HUES6 (cell line): ENCODE measurements at regions not wholly inside any gene's neighbourhood (a gene's known extent, or its start where the extent isn't known, plus 50 kb on each side); places are given as distances from the start of the nearest gene placed in this dataset.

Experiments
- H3K27ac ChIP-seq: 2 replicates; pipeline ENCODE4 v1.7.0; 2013; ENCODE audit warnings: low read depth, mild to moderate bottlenecking, low read length, inconsistent platforms
- H3K27me3 ChIP-seq: 2 replicates; pipeline ENCODE4 v1.6.1; 2013; ENCODE audit warnings: low read length; ENCODE audit not compliant: control insufficient read depth, insufficient read depth
- H3K36me3 ChIP-seq: 2 replicates; pipeline ENCODE4 v1.6.1; 2013; ENCODE audit warnings: low read length; ENCODE audit not compliant: control insufficient read depth, insufficient read depth
- H3K4me1 ChIP-seq: 2 replicates; pipeline ENCODE4 v1.6.1; 2013; ENCODE audit warnings: low read length; ENCODE audit not compliant: control insufficient read depth, insufficient read depth
- H3K4me3 ChIP-seq: 2 replicates; pipeline ENCODE4 v1.5.1; 2013; ENCODE audit warnings: low read depth, low read length
- H3K9ac ChIP-seq: one replicate; pipeline ENCODE4 v1.6.1; 2013; ENCODE audit warnings: mild to moderate bottlenecking, low read length
- H3K9me3 ChIP-seq: 2 replicates; pipeline ENCODE4 v1.6.1; 2013; ENCODE audit warnings: low read depth, low read length; ENCODE audit not compliant: control insufficient read depth, insufficient read depth

DNA sequence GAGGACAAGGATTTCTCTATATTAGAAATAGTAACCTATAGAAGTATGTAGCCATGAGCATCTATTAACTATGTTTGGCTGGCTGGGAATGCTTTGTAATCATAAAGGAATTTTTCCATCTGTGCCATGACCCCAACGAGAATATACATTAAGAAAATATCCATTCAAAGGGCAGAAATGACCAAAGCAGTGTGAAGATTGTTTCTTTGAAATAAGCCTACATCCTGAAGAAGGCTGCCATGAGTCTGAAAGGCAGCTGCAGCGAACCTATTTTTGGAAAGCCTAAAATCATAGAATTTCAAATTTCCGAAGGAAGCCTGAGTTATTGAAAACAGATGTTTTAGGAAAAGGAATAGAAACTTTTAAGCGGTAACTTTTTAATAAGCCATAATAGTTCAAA is 244.2 kb upstream of the FOXK1 start:
- Histone ChIP-seq H3K36me3 (no peaks in the 10 kb centered on the region), H3K4me3 (no peak overlapping the region), H3K9me3 (peaks cover 5% of the 10 kb centered on the region; the same call in 1 of the 2 replicates), H3K9ac (no peak overlapping the region), H3K27ac (no peak overlapping the region), H3K27me3 (peaks cover 15% of the 10 kb centered on the region), H3K4me1 (no peaks in the 10 kb centered on the region)

DNA sequence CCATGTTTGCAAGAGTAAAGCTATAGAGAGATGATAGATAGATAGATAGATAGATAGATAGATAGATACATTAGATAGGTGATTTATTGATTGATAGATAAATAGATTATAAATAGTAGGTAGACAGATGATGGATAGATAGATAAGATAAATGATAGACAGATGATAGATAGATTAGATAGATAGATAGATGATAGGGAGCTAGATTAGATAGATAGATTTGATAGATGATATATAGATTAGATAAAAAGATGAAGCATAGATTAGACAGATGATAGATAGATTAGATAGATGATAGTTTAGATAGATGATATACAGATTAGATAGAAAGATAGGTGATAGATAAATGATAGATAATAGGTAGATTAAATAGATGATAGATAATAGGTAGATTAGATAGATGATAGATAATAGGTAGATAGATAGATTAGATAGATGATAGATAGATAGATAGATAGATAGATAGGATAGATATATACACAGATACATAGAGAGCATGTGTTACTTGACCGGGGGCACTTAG is 243.3 kb upstream of the FOXK1 start:
- Histone ChIP-seq H3K4me1 (no peaks in the 10 kb centered on the region), H3K9ac (no peak overlapping the region), H3K9me3 (peaks cover 9% of the 10 kb centered on the region; the same call in 1 of the 2 replicates), H3K27ac (no peak overlapping the region), H3K27me3 (peaks cover 15% of the 10 kb centered on the region), H3K36me3 (no peaks in the 10 kb centered on the region), H3K4me3 (no peak overlapping the region)

DNA sequence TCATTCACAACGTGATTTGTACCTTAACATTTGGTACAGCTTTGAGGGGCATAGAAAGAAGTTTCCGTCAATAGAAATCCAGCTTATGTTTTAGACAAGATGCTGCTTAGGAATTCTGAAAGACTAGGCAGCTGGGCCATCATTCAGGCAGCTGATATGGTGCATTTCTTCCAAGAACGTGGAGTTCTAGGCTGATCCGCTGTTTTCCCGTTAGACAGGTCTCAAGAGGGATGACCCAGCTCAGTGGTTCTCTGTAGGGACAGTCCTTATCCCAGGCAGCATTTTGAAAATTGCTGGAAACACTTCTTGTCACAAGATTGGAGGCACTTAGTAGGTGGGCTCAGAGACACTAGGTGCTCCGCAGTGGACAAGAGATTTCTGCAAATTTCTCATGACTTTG is 242.7 kb upstream of the FOXK1 start:
- Histone ChIP-seq H3K36me3 (no peaks in the 10 kb centered on the region), H3K4me3 (no peak overlapping the region), H3K27me3 (peaks cover 15% of the 10 kb centered on the region), H3K9ac (no peak overlapping the region), H3K9me3 (peaks cover 9% of the 10 kb centered on the region; the same call in 1 of the 2 replicates), H3K27ac (no peak overlapping the region), H3K4me1 (no peaks in the 10 kb centered on the region)

DNA sequence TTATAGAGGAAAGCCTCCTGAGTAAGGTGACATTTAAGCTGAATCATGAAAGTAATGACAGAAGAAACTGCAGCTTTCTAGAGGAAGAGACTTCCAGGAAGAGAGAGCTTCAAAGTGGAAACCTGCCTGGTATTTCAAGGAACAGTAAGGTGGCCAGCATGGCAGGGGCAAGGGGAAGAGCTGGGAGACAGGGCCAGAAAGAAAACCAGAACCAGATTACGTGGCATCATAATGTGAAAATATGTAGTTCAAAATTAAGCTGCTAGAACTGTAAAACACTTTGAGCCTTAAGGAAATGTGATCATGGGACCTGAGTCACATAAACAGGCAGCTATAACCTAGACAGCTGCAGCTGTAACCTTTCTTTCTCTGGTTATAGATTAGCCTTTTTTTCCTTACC is 238.0 kb upstream of the FOXK1 start:
- no peak overlapping the region for H3K4me3 ChIP-seq
- H3K9ac ChIP-seq = no peak overlapping the region
- no peaks in the 10 kb centered on the region for H3K27me3 ChIP-seq
- no peaks in the 10 kb centered on the region for H3K4me1 ChIP-seq
- H3K36me3 ChIP-seq = no peaks in the 10 kb centered on the region
- H3K9me3 ChIP-seq = peaks cover 21% of the 10 kb centered on the region; the same call in 1 of the 2 replicates
- H3K27ac ChIP-seq = no peak overlapping the region

DNA sequence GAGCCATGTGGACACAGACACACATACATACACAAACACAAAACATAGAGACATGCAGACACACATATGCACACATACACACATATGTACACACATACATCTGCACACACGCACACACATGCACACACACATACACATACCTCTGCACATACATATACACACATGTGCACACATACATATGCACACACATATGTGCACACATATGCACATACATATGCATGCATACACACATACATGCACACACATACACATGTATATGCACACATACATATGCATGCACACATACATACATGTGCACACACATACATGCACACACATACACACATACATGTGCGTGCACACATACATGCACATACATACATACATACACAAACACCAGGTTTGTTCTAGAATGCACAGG is 236.3 kb upstream of the FOXK1 start:
- Histone ChIP-seq H3K9me3 (peaks cover 16% of the 10 kb centered on the region; the same call in 1 of the 2 replicates), H3K27ac (no peak overlapping the region), H3K4me1 (no peaks in the 10 kb centered on the region), H3K27me3 (no peaks in the 10 kb centered on the region), H3K36me3 (no peaks in the 10 kb centered on the region), H3K4me3 (no peak overlapping the region), H3K9ac (no peak overlapping the region)

DNA sequence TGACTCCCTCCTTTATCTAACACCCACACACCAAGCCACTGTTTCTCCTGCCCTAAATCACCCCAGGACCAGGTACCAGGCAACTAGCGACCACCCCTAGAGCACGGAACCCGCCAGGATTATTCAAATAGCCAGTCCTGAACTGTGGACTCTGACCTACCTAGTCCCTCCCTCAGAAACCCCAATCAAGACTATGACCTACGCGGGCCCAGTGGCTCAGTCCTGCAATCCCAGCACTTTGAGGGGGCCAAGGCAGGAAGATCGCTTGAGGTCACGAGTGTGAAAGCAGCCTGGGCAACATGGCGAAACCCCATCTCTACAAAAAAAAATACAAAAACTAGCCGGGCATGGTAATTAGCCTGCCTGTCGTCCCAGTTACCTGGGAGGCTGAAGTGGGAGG is 232.8 kb upstream of the FOXK1 start:
- no peaks in the 10 kb centered on the region for H3K4me1 ChIP-seq
- no peaks in the 10 kb centered on the region for H3K36me3 ChIP-seq
- H3K9me3 ChIP-seq = peaks cover 12% of the 10 kb centered on the region; the same call in 1 of the 2 replicates
- H3K27me3 ChIP-seq = no peaks in the 10 kb centered on the region
- no peak overlapping the region for H3K4me3 ChIP-seq
- no peak overlapping the region for H3K27ac ChIP-seq
- H3K9ac ChIP-seq = no peak overlapping the region

DNA sequence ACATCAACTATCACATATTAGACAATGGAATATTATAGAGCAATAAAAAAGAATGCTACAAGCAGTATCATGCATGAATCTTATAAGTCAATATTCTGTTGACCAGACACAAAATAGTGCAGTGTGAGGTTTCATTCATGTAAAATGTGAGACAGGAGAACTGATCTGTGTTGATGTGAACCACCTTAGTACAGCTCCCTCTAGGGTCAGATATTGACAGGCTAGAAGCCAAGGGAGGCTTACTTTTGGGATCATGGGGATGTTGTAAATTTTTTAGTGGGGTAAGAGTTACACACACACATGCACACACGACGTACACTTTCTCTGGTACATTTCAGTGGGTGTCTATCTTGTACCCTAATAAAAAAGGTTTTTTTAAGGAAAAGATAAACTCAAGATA is 231.6 kb upstream of the FOXK1 start:
- Histone ChIP-seq H3K9me3 (peaks cover 12% of the 10 kb centered on the region; the same call in 1 of the 2 replicates), H3K4me1 (no peaks in the 10 kb centered on the region), H3K27me3 (no peaks in the 10 kb centered on the region), H3K9ac (no peak overlapping the region), H3K4me3 (no peak overlapping the region), H3K36me3 (no peaks in the 10 kb centered on the region), H3K27ac (no peak overlapping the region)

DNA sequence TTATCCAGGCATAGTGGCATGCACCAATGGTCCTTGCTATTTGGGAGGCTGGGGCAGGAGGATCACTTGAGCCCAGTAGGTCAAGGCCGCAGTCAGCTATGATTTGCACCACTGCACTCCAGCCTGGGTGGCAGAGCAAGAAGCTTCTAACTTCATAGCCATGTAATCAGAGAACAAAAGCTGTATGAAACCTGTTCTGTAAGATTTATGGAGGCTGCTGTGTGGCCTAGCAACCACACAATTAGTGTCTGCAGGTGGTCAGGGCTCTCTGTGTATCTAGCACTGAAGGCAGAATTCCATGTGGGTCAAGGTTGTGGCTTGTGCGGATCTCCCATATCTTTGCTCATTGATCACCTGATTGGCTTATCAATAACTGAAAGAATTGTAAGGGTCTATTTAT is 221.5 kb upstream of the FOXK1 start:
- Histone ChIP-seq H3K4me3 (no peak overlapping the region), H3K36me3 (no peaks in the 10 kb centered on the region), H3K9ac (no peak overlapping the region), H3K27me3 (no peaks in the 10 kb centered on the region; the same call in 1 of the 2 replicates), H3K27ac (no peak overlapping the region), H3K4me1 (no peaks in the 10 kb centered on the region), H3K9me3 (peaks cover 8% of the 10 kb centered on the region; the same call in 1 of the 2 replicates)

DNA sequence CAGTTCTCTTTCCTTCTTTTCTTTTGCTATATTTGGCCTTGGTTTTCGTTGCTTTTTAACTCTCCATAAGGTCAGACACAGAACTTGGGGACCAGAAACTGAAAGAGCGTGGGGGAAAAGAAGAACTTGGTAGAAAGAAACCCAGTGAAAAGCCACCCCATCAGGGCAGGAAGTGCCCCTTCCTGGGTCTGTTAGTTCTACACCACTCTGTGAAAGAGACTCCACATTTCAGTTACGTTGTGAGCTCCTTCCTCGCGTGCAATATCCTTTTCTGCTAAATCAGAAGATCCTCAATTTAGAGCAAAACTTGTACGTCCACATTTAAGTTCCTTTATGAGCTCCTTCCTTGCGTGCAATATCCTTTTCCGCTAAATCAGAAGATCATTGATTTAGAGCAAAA is 220.6 kb upstream of the FOXK1 start:
- Histone ChIP-seq H3K9me3 (peaks cover 8% of the 10 kb centered on the region; the same call in 1 of the 2 replicates), H3K9ac (no peak overlapping the region), H3K27ac (no peak overlapping the region), H3K4me3 (no peak overlapping the region), H3K4me1 (no peaks in the 10 kb centered on the region), H3K36me3 (no peaks in the 10 kb centered on the region), H3K27me3 (no peaks in the 10 kb centered on the region; the same call in 1 of the 2 replicates)

DNA sequence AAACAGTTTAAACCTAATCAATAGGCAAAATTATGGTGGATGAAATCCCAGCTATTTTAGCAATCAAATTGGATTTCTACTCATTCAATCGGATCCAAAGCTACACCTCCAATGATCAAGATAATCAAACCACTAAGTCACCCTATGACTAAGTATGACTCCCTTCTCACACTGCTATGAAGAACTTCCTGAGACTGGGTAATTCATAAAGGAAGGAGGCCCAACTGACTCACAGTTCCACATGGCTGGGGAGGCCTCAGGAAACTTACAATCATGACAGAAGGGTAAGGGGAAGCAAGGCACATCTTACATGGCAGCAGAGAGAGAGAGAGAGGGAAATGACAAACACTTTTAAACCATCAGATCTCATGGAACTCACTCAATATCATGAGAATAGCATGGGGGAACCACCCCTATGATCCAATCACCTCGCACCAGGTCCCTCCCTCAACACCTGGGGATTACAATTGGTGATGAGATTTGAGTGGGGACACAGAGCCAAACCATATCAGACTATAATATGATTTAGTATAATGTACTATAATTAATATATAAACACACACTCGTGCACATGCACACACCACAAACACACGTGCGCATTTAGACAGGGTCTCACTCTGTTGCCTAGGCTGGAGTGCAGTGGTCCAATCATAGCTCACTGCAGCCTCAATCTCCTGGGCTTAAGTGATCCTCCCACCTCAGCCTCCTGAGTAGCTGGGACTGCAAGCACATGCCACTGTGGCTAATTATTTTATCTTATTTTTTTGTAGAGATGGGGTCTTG is 213.6 kb upstream of the FOXK1 start:
- H3K4me1 ChIP-seq = no peaks in the 10 kb centered on the region
- H3K9me3 ChIP-seq = peaks cover 8% of the 10 kb centered on the region; the same call in 1 of the 2 replicates
- no peak overlapping the region for H3K4me3 ChIP-seq
- H3K27me3 ChIP-seq = no peaks in the 10 kb centered on the region; the same call in 1 of the 2 replicates
- no peak overlapping the region for H3K27ac ChIP-seq
- H3K36me3 ChIP-seq = no peaks in the 10 kb centered on the region
- no peak overlapping the region for H3K9ac ChIP-seq

DNA sequence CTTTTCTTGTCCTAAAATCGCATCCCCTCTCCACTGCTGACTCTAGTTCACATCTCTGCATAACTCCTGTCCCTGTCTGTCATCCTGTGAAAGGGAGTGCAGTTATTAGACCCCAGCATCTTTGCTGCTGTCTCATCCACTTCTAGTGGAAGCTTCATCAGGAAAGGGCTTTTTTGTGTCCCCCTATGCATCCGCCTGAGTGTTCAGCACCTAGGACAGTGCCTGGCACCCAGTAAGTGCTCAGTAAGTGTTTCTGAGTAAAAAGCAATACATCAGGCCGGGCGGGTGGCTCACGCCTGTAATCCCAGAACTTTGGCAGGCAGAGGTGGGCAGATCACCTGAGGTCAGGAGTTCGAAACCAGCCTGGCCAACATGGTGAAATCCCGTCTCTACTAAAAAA is 211.8 kb upstream of the FOXK1 start:
- no peaks in the 10 kb centered on the region; the same call in 1 of the 2 replicates for H3K27me3 ChIP-seq
- no peak overlapping the region for H3K9ac ChIP-seq
- H3K4me3 ChIP-seq = no peak overlapping the region
- H3K27ac ChIP-seq = no peak overlapping the region
- H3K4me1 ChIP-seq = no peaks in the 10 kb centered on the region
- H3K36me3 ChIP-seq = no peaks in the 10 kb centered on the region
- H3K9me3 ChIP-seq = no peaks in the 10 kb centered on the region
